ENCODE measurements at regions not wholly inside any gene's neighbourhood (a gene's known extent, or its start where the extent isn't known, plus 50 kb on each side); places are given as distances from the start of the nearest gene placed in this dataset.
"Not testable (repeated sequence)": the region's sequence is repeated elsewhere in the genome, so short reads cannot be mapped to it uniquely, and the experiment has no call there.

GRCh38 chr13:56530096-56530495, 610.6 kb upstream of the PRR20A start:
- WGBS, 2 donors, result 39 to 62% methylated on average over 1 of the region's 1 CpG

DNA sequence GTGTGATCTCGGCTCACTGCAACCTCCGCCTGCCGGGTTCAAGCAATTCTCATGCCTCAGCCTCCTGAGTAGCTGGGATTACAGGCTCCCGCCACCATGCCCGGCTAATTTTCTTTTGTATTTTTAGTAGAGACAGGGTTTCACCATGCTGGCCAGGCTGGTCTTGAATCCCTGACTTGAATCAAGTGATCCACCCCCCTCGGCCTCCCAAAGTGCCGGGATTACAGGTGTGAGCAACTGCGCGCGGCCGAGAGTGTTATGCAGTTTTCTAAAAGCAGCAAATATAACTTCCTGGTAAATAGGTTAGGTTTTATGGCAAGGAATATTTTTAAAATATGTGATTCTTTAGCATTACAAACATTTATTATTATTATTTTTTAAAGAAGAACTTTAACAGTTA, 592.8 kb upstream of the PRR20A start:
- WGBS, 2 donors, result 88 to 91% methylated on average over 11 of the region's 11 CpGs
- DNase-seq; ATAC-seq; H3K27ac ChIP-seq; H3K27me3 ChIP-seq; H3K4me1 ChIP-seq; H3K9me3 ChIP-seq; intact Hi-C loops (cut with DNase I); H3K4me3 ChIP-seq; H3K36me3 ChIP-seq (replicated peaks in 1 of 2; ENCODE audit: insufficient read depth in 1 of 2, low read depth in 2 of 2): not testable (repeated sequence)

More at GRCh38 chr13:56530096-56530495, 610.6 kb upstream of the PRR20A start:
- ATAC-seq, result no peak
- no peaks in the 10 kb centered on the region for H3K9me3 ChIP-seq
- intact Hi-C loops (cut with DNase I), result no loop called here
- no peak for DNase-seq
- H3K27ac ChIP-seq, result no peak overlapping the region
- H3K4me3 ChIP-seq, result no peak overlapping the region
- no peak for TF ChIP-seq POLR2A (IDR thresholded peaks at IDR 0.05)
- TF ChIP-seq, protein P1, sequence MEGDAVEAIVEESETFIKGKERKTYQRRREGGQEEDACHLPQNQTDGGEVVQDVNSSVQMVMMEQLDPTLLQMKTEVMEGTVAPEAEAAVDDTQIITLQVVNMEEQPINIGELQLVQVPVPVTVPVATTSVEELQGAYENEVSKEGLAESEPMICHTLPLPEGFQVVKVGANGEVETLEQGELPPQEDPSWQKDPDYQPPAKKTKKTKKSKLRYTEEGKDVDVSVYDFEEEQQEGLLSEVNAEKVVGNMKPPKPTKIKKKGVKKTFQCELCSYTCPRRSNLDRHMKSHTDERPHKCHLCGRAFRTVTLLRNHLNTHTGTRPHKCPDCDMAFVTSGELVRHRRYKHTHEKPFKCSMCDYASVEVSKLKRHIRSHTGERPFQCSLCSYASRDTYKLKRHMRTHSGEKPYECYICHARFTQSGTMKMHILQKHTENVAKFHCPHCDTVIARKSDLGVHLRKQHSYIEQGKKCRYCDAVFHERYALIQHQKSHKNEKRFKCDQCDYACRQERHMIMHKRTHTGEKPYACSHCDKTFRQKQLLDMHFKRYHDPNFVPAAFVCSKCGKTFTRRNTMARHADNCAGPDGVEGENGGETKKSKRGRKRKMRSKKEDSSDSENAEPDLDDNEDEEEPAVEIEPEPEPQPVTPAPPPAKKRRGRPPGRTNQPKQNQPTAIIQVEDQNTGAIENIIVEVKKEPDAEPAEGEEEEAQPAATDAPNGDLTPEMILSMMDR (IDR thresholded peaks at IDR 0.05), result no peak
- no peaks in the 10 kb centered on the region for H3K4me1 ChIP-seq
- no peaks in the 10 kb centered on the region for H3K27me3 ChIP-seq
- no peaks in the 10 kb centered on the region for H3K36me3 ChIP-seq (replicated peaks in 1 of 2; ENCODE audit: insufficient read depth in 1 of 2, low read depth in 2 of 2)

- TF ChIP-seq POLR2A (IDR thresholded peaks at IDR 0.05), result no peak
- TF ChIP-seq, protein P1 (IDR thresholded peaks at IDR 0.05), result no peak
- Histone ChIP-seq H3K4me3 (no peak overlapping the region), H3K9me3 (no peaks in the 10 kb centered on the region), H3K36me3 (replicated peaks in 1 of 2; ENCODE audit: insufficient read depth in 1 of 2, low read depth in 2 of 2) (no peaks in the 10 kb centered on the region), H3K4me1 (no peaks in the 10 kb centered on the region), H3K27ac (no peak overlapping the region), H3K27me3 (no peaks in the 10 kb centered on the region)
- ATAC-seq (no peak), DNase-seq (no peak)
- 52 to 57% methylated on average over 4 of the region's 4 CpGs for WGBS, 2 donors
- intact Hi-C loops (cut with DNase I), result no loop called here
These were observed 581.9 kb upstream of the PRR20A start for GRCh38 chr13:56558698-56559320.

GRCh38 chr13:56561327-56561726, 579.4 kb upstream of the PRR20A start:
- intact Hi-C loops (cut with DNase I), result no loop called here
- no peak for ATAC-seq
- H3K4me3 ChIP-seq, result no peak overlapping the region
- H3K27me3 ChIP-seq, result no peaks in the 10 kb centered on the region
- 41 to 63% methylated on average over 2 of the region's 2 CpGs for WGBS, 2 donors
- no peaks in the 10 kb centered on the region for H3K36me3 ChIP-seq (replicated peaks in 1 of 2; ENCODE audit: insufficient read depth in 1 of 2, low read depth in 2 of 2)
- no peaks in the 10 kb centered on the region for H3K9me3 ChIP-seq
- TF ChIP-seq, protein P1 (IDR thresholded peaks at IDR 0.05), result no peak
- no peak for TF ChIP-seq POLR2A (IDR thresholded peaks at IDR 0.05)
- H3K4me1 ChIP-seq, result no peaks in the 10 kb centered on the region
- DNase-seq, result no peak
- no peak overlapping the region for H3K27ac ChIP-seq

DNA sequence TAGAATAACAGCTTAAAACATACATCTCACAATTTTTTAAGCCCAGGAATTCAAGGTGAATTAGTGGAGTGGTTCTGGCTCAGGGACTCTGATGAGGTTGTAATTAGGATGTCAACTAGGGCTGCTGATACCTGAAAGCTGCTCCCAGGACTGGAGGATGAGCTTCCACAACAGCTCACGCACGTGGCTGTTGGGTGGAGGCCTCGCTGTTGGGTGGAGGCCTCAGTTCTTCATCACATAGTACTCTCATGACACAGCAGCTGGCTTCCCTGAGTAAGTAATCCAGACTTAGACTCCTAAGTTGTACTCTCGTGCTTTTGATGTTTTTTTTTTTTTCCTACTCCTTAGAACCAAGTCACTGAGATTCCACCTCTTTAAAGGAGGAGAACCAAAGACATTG, 577.1 kb upstream of the PRR20A start:
- Histone ChIP-seq H3K36me3 (replicated peaks in 1 of 2; ENCODE audit: insufficient read depth in 1 of 2, low read depth in 2 of 2) (no peaks in the 10 kb centered on the region), H3K27me3 (no peaks in the 10 kb centered on the region), H3K4me1 (no peaks in the 10 kb centered on the region), H3K4me3 (no peak overlapping the region), H3K27ac (no peak overlapping the region), H3K9me3 (no peaks in the 10 kb centered on the region)
- ATAC-seq, result no peak
- intact Hi-C loops (cut with DNase I), result no loop called here
- DNase-seq, result no peak
- TF ChIP-seq, protein P1 (IDR thresholded peaks at IDR 0.05), result no peak
- TF ChIP-seq POLR2A (IDR thresholded peaks at IDR 0.05), result no peak
- 56 to 65% methylated on average over 4 of the region's 4 CpGs for WGBS, 2 donors
